ENCODE measurements at regions not wholly inside any gene's neighbourhood (a gene's known extent, or its start where the extent isn't known, plus 50 kb on each side); places are given as distances from the start of the nearest gene placed in this dataset.
A peak's percentile ranks its signal among the peaks of the same experiment; 100 is the strongest.

GRCh38 chr11:115047631-115048030, 369.3 kb downstream of the NXPE2 start:
- DNase-seq, result no peak

- DNase-seq, result no peak
Observed at GRCh38 chr11:115049796-115050195, 371.5 kb downstream of the NXPE2 start.

- DNase-seq, result no peak
Observed at GRCh38 chr11:115050756-115051155, 372.4 kb downstream of the NXPE2 start.

GRCh38 chr11:115051938-115052590, 373.7 kb downstream of the NXPE2 start:
- no peak for DNase-seq

- no peak for DNase-seq
Observed at GRCh38 chr11:115052601-115053000, 374.3 kb downstream of the NXPE2 start.

GRCh38 chr11:115054570-115055538, 376.5 kb downstream of the NXPE2 start:
- DNase-seq, result no peak

GRCh38 chr11:115056514-115056913, 378.2 kb downstream of the NXPE2 start:
- DNase-seq, result no peak

- no peak for DNase-seq
Observed at GRCh38 chr11:115060840-115061239, 382.5 kb downstream of the NXPE2 start.

- no peak for DNase-seq
Observed at GRCh38 chr11:115065314-115065713, 387.0 kb downstream of the NXPE2 start.

- no peak for DNase-seq
Observed at GRCh38 chr11:115065830-115066664, 387.7 kb downstream of the NXPE2 start.

- DNase-seq, result no peak
Observed at GRCh38 chr11:115067471-115067870, 389.1 kb downstream of the NXPE2 start.

GRCh38 chr11:115067900-115068530, 389.7 kb downstream of the NXPE2 start:
- DNase-seq, result peak; percentile 8

- no peak for DNase-seq
Observed at GRCh38 chr11:115069599-115069998, 391.3 kb downstream of the NXPE2 start.

- no peak for DNase-seq
Observed at GRCh38 chr11:115075356-115075755, 397.0 kb downstream of the NXPE2 start.

- DNase-seq, result no peak
Observed at GRCh38 chr11:115077740-115078139, 399.4 kb downstream of the NXPE2 start.

GRCh38 chr11:115078461-115079438, 400.4 kb downstream of the NXPE2 start:
- no peak for DNase-seq

- no peak for DNase-seq
Observed at GRCh38 chr11:115080923-115081680, 402.8 kb downstream of the NXPE2 start.

- DNase-seq, result no peak
Observed at GRCh38 chr11:115081972-115082371, 403.6 kb downstream of the NXPE2 start.

- DNase-seq, result no peak
Observed at GRCh38 chr11:115083144-115083806, 404.9 kb downstream of the NXPE2 start.

GRCh38 chr11:115084231-115084630, 405.9 kb downstream of the NXPE2 start:
- no peak for DNase-seq
